ENCODE measurements at regions not wholly inside any gene's neighbourhood (a gene's known extent, or its start where the extent isn't known, plus 50 kb on each side); places are given as distances from the start of the nearest gene placed in this dataset.

- H3K4me3 ChIP-seq (ENCODE audit: low read depth, low read length), result no peak overlapping the region
- no peak for DNase-seq (ENCODE audit: low read depth)
- TF ChIP-seq, protein P1, sequence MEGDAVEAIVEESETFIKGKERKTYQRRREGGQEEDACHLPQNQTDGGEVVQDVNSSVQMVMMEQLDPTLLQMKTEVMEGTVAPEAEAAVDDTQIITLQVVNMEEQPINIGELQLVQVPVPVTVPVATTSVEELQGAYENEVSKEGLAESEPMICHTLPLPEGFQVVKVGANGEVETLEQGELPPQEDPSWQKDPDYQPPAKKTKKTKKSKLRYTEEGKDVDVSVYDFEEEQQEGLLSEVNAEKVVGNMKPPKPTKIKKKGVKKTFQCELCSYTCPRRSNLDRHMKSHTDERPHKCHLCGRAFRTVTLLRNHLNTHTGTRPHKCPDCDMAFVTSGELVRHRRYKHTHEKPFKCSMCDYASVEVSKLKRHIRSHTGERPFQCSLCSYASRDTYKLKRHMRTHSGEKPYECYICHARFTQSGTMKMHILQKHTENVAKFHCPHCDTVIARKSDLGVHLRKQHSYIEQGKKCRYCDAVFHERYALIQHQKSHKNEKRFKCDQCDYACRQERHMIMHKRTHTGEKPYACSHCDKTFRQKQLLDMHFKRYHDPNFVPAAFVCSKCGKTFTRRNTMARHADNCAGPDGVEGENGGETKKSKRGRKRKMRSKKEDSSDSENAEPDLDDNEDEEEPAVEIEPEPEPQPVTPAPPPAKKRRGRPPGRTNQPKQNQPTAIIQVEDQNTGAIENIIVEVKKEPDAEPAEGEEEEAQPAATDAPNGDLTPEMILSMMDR (IDR thresholded peaks at IDR 0.05; ENCODE audit: insufficient read depth, low read depth, low read length, missing control alignments), result no peak
Observed at GRCh38 chr22:44423556-44424358, 74.3 kb downstream of the RTL6 start.

DNA sequence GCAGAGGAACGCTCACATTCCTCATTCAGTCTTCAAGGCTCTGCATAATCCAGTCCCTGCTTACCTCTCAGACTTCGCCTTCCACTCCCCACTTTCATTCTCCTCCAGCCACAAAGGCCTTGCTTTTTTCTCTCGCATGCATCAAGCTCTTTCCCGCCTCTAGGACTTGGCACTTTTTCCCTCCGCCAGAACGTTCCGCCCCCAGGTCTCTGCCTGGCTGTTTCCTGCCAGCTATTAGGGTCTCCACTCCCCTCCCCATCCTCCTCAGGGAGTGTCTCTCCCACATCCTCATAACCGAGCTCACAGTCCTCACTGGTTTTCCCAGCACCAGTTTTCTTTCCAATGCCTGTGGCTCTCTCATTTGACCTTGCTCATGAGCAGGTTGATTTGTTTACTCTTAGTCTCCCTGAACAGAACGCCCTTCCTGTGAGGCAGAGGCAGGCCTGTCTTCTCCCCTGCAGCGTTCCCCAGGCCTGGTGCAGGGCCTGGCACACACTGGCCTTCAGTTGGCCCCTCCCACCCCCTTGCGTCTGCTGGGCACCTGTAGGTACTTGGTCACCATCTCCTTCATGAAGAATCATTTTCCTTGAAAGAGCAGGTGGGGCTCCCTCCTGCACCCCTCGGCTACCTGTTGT, 75.2 kb downstream of the RTL6 start:
- no peak overlapping the region for H3K4me3 ChIP-seq (ENCODE audit: low read depth, low read length)
- no peak for DNase-seq (ENCODE audit: low read depth)
- TF ChIP-seq, protein P1 (IDR thresholded peaks at IDR 0.05; ENCODE audit: insufficient read depth, low read depth, low read length, missing control alignments), result no peak

- DNase-seq (ENCODE audit: low read depth), result no peak
- TF ChIP-seq, protein P1 (IDR thresholded peaks at IDR 0.05; ENCODE audit: insufficient read depth, low read depth, low read length, missing control alignments), result no peak
- no peak overlapping the region for H3K4me3 ChIP-seq (ENCODE audit: low read depth, low read length)
Observed at GRCh38 chr22:44419429-44419828, 78.6 kb downstream of the RTL6 start.

DNA sequence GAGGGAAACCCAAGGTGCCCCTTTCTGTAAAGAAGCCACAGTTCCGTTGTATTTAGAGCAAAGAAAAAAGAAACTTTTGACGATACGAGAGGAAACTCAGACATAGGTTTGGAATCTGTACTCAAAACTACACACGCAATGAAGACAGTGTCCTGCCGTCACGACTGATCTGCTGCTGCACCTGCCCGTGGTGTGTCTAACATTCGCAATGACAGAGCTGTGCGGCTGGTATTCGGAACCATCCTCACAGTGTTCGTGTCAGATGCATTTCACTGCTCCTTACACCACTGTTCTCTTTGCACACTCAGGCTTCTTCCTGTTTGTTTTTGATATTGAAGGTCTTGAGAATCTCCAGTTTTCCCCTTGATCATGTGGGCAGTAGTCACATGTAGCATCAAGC, 84.8 kb downstream of the RTL6 start:
- no peak overlapping the region for H3K4me3 ChIP-seq (ENCODE audit: low read depth, low read length)
- TF ChIP-seq, protein P1 (IDR thresholded peaks at IDR 0.05; ENCODE audit: insufficient read depth, low read depth, low read length, missing control alignments), result no peak
- DNase-seq (ENCODE audit: low read depth), result no peak

DNA sequence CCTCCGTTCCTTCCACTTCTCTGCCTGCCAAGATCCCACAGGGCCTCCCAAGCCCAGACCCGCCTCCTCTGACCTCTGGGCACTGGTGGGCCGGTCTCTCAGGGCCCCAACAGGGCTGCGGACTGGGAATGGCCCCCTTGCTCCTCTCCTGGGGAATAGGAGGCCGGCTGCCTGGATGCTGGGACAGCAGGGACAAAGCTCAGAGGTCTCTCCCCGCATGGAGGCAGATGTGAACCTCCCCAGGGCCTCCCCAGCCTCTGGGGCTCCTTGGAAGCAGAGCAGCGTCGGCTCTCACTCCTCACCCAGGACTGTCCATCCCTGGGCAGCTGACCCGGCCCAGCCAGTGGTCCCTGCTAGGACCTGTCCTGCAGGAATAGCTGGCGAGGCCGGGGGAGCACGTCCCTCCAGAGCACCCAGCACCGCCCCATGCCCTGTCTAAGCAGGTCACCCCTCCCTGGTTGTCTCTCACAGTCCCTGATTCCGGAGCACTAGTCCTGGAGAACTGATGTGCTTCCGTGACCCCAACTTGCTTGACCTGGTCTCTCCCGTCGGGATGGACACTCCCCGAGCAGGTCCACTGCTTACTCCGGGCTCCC, 85.8 kb downstream of the RTL6 start:
- TF ChIP-seq, protein P1 (IDR thresholded peaks at IDR 0.05; ENCODE audit: insufficient read depth, low read depth, low read length, missing control alignments), result no peak
- DNase-seq (ENCODE audit: low read depth), result no peak
- no peak overlapping the region for H3K4me3 ChIP-seq (ENCODE audit: low read depth, low read length)

GRCh38 chr22:44411226-44412135, 86.6 kb downstream of the RTL6 start:
- TF ChIP-seq, protein P1 (IDR thresholded peaks at IDR 0.05; ENCODE audit: insufficient read depth, low read depth, low read length, missing control alignments), result no peak
- DNase-seq (ENCODE audit: low read depth), result no peak

More at GRCh38 chr22:44411226-44412135, 86.6 kb downstream of the RTL6 start:
- H3K4me3 ChIP-seq (ENCODE audit: low read depth, low read length), result no peak overlapping the region

All from GM12865 (cell line).